ENCODE measurements at regions not wholly inside any gene's neighbourhood (a gene's known extent, or its start where the extent isn't known, plus 50 kb on each side); places are given as distances from the start of the nearest gene placed in this dataset.
A peak's percentile ranks its signal among the peaks of the same experiment; 100 is the strongest.

DNA sequence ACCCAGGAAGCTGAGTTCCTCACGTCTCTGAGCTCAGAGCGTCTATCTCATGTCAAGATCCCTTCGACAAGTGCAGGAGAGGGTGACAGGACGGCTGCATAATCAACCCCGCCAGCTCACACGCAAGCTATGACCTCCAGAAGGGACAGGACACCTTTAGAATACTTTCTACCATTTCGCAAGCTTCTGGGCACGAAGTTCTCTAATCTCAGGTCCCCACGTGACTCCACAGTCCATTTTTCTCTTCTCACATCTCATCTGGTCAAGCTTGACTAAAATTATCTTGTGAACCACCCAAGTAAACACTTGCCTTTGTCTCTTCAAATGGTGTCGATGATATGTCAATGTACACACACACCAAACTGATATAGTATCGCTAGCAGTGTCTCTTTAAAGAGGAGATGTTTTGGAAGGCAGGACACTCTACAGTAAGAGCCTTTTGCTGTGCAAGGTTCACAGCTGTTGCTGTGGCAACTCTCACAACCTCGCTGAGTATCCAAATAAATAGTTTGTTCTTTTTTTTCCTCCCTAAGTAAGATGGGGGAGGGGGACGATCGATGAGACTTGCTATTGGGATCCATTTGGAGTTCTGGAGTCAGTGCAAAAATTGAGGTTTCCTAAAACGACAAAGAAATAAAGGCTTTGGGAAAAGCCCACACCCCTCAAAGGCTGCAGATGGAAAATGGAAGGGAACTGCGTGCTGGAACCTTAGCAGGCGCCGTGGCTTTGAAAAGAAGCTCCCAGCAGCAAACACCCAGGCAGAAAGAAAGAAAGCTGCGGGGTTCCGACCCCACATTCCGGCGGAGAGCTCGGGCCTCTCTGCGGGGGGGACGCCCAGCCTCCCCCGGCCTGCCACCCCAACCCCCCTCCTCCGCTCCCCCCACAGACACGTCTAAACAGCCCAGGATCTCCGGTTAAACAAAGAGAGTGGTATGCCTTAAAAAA, 215.4 kb upstream of the UBASH3B start:
- no peak overlapping the region for H2BK5ac ChIP-seq (ENCODE audit: low read length)
- H3K36me3 ChIP-seq (ENCODE audit: control insufficient read depth, insufficient read depth, low read length), result no peaks in the 10 kb centered on the region
- no peaks in the 10 kb centered on the region for H3K79me2 ChIP-seq (ENCODE audit: control insufficient read depth, insufficient read depth, low read length)
- H3K27ac ChIP-seq (ENCODE audit: low read depth, low read length), result no peak overlapping the region
- no peak overlapping the region for H3K4me3 ChIP-seq (ENCODE audit: low read length)
- H2BK120ac ChIP-seq (ENCODE audit: low read depth, low read length), result peak overlapping the region; percentile 61
- H3K9ac ChIP-seq (ENCODE audit: low read length), result peak overlapping the region; percentile 7
- H3K56ac ChIP-seq (ENCODE audit: low read length), result peak overlapping the region; percentile 40
- no peak overlapping the region for H2AK5ac ChIP-seq (ENCODE audit: low read length)
- H3K27me3 ChIP-seq (ENCODE audit: insufficient read depth, low read length, poor library complexity), result no peaks in the 10 kb centered on the region
- H3K4me1 ChIP-seq (ENCODE audit: control insufficient read depth, low read depth, low read length), result peaks cover 5% of the 10 kb centered on the region
- H3K4me2 ChIP-seq (ENCODE audit: low read length), result peak overlapping the region; percentile 27
- no peak overlapping the region for H3K18ac ChIP-seq (ENCODE audit: low read length)
- WGBS (ENCODE audit: extremely low coverage, insufficient coverage, low lambda C conversion rate), result no CpG with 5 or more reads among the region's 29 CpGs
- no peak overlapping the region for H4K5ac ChIP-seq (ENCODE audit: low read length)
- H3K4ac ChIP-seq (ENCODE audit: low read depth, low read length), result peak overlapping the region; percentile 91
- peak; percentile 65 for DNase-seq
- peak overlapping the region; percentile 98 for H2BK15ac ChIP-seq (replicated peaks; ENCODE audit: low read depth)
- no peaks in the 10 kb centered on the region for H3K79me1 ChIP-seq (ENCODE audit: low read length)
- H4K8ac ChIP-seq (ENCODE audit: low read depth, low read length), result no peak overlapping the region
- H3K23ac ChIP-seq (ENCODE audit: low read length), result no peak overlapping the region

DNA sequence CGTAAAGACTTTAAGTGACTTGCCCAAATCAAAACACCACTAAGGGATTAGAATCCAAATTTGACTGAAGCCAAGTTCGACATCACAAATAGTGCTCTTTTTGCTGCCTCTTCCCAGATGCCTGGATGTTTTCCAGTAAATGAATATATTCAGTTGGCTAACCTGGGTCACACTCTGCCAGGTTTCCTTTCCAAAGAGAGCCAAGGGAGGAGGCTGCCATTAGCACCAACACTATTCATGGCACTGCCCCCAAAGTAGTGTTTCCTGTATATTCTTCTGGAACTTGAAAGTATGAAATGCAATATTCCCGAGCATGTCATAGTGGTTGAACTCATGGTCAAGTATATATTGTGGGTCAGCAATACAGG, 219.3 kb upstream of the UBASH3B start:
- Histone ChIP-seq H3K18ac (ENCODE audit: low read length) (no peak overlapping the region), H2BK5ac (ENCODE audit: low read length) (no peak overlapping the region), H4K8ac (ENCODE audit: low read depth, low read length) (no peak overlapping the region), H3K56ac (ENCODE audit: low read length) (no peak overlapping the region), H3K4me2 (ENCODE audit: low read length) (no peak overlapping the region), H3K23ac (ENCODE audit: low read length) (no peak overlapping the region), H3K27me3 (ENCODE audit: insufficient read depth, low read length, poor library complexity) (no peaks in the 10 kb centered on the region), H2BK120ac (ENCODE audit: low read depth, low read length) (no peak overlapping the region), H2AK5ac (ENCODE audit: low read length) (no peak overlapping the region), H3K4ac (ENCODE audit: low read depth, low read length) (no peak overlapping the region), H3K79me2 (ENCODE audit: control insufficient read depth, insufficient read depth, low read length) (no peaks in the 10 kb centered on the region), H3K79me1 (ENCODE audit: low read length) (no peaks in the 10 kb centered on the region), H3K4me1 (ENCODE audit: control insufficient read depth, low read depth, low read length) (peaks cover 5% of the 10 kb centered on the region), H3K36me3 (ENCODE audit: control insufficient read depth, insufficient read depth, low read length) (no peaks in the 10 kb centered on the region), H3K9ac (ENCODE audit: low read length) (no peak overlapping the region), H2BK15ac (replicated peaks; ENCODE audit: low read depth) (no peak overlapping the region), H3K27ac (ENCODE audit: low read depth, low read length) (no peak overlapping the region), H4K5ac (ENCODE audit: low read length) (no peak overlapping the region), H3K4me3 (ENCODE audit: low read length) (no peak overlapping the region)
- DNase-seq, result no peak
- no CpG with 5 or more reads among the region's 3 CpGs for WGBS (ENCODE audit: extremely low coverage, insufficient coverage, low lambda C conversion rate)

DNA sequence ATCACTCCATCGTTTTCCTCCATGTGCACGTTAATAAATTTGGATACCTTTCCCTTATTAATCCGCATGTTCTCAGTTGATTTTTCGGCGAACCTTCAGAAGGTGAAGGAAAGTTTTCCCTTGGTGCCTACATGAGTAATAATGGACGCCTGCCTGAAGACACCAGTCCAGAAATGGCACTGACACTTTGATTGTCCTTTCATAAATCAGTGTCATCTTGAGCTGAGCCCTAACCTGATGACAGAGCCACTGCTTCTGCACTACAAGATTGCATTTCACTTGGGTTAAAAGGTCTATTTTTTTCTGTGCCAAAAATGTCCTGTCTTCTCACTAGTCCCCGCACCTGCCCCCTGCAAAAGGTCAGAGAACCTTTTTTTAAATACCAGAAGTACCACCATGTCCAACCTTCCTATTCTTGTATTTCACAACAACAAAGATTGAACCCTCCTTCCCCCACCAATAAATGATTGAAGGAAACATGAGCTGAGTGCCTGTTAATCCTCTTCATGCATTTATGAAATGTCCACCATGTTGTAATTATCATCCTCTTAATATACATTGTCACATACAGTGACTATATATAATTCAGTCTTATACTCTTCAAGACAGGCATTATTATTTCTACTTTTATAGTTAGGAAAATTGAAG, 219.9 kb upstream of the UBASH3B start:
- Histone ChIP-seq H4K8ac (ENCODE audit: low read depth, low read length) (no peak overlapping the region), H3K79me2 (ENCODE audit: control insufficient read depth, insufficient read depth, low read length) (no peaks in the 10 kb centered on the region), H2BK5ac (ENCODE audit: low read length) (no peak overlapping the region), H3K4me2 (ENCODE audit: low read length) (no peak overlapping the region), H3K23ac (ENCODE audit: low read length) (no peak overlapping the region), H3K27ac (ENCODE audit: low read depth, low read length) (no peak overlapping the region), H2BK120ac (ENCODE audit: low read depth, low read length) (no peak overlapping the region), H3K18ac (ENCODE audit: low read length) (no peak overlapping the region), H3K9ac (ENCODE audit: low read length) (no peak overlapping the region), H3K27me3 (ENCODE audit: insufficient read depth, low read length, poor library complexity) (no peaks in the 10 kb centered on the region), H3K4me3 (ENCODE audit: low read length) (no peak overlapping the region), H3K36me3 (ENCODE audit: control insufficient read depth, insufficient read depth, low read length) (no peaks in the 10 kb centered on the region), H3K4ac (ENCODE audit: low read depth, low read length) (no peak overlapping the region), H3K4me1 (ENCODE audit: control insufficient read depth, low read depth, low read length) (peaks cover 5% of the 10 kb centered on the region), H3K79me1 (ENCODE audit: low read length) (no peaks in the 10 kb centered on the region), H2AK5ac (ENCODE audit: low read length) (no peak overlapping the region), H2BK15ac (replicated peaks; ENCODE audit: low read depth) (no peak overlapping the region), H3K56ac (ENCODE audit: low read length) (no peak overlapping the region), H4K5ac (ENCODE audit: low read length) (no peak overlapping the region)
- no CpG with 5 or more reads among the region's 7 CpGs for WGBS (ENCODE audit: extremely low coverage, insufficient coverage, low lambda C conversion rate)
- DNase-seq, result no peak

DNA sequence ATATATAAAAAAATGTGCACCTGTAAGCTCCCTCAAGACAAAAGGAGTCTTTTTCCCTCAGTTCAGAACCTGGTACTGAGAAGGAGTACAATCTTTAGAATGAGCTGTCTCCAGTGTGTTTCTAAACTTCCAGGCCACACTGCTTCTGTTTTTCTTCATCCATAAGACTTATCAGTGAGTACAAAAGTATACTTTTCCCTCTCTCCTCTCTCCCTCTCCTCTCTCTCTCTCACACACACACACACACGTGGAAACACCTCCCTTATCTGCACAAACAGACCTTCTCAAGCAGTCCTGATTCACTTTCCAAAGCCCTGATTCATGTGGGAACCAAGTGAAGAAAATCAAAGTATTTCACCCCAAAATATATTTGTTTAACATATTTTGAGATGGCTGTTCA, 220.7 kb upstream of the UBASH3B start:
- Histone ChIP-seq H2BK120ac (ENCODE audit: low read depth, low read length) (no peak overlapping the region), H3K79me2 (ENCODE audit: control insufficient read depth, insufficient read depth, low read length) (no peaks in the 10 kb centered on the region), H3K4me2 (ENCODE audit: low read length) (no peak overlapping the region), H3K27me3 (ENCODE audit: insufficient read depth, low read length, poor library complexity) (no peaks in the 10 kb centered on the region), H3K4me3 (ENCODE audit: low read length) (no peak overlapping the region), H4K8ac (ENCODE audit: low read depth, low read length) (no peak overlapping the region), H3K36me3 (ENCODE audit: control insufficient read depth, insufficient read depth, low read length) (no peaks in the 10 kb centered on the region), H3K18ac (ENCODE audit: low read length) (no peak overlapping the region), H3K56ac (ENCODE audit: low read length) (no peak overlapping the region), H2BK15ac (replicated peaks; ENCODE audit: low read depth) (no peak overlapping the region), H2AK5ac (ENCODE audit: low read length) (no peak overlapping the region), H3K27ac (ENCODE audit: low read depth, low read length) (no peak overlapping the region), H3K9ac (ENCODE audit: low read length) (no peak overlapping the region), H3K4ac (ENCODE audit: low read depth, low read length) (no peak overlapping the region), H3K4me1 (ENCODE audit: control insufficient read depth, low read depth, low read length) (peaks cover 4% of the 10 kb centered on the region), H3K79me1 (ENCODE audit: low read length) (no peaks in the 10 kb centered on the region), H4K5ac (ENCODE audit: low read length) (no peak overlapping the region), H3K23ac (ENCODE audit: low read length) (no peak overlapping the region), H2BK5ac (ENCODE audit: low read length) (no peak overlapping the region)
- DNase-seq, result no peak
- no CpG with 5 or more reads among the region's 1 CpG for WGBS (ENCODE audit: extremely low coverage, insufficient coverage, low lambda C conversion rate)

DNA sequence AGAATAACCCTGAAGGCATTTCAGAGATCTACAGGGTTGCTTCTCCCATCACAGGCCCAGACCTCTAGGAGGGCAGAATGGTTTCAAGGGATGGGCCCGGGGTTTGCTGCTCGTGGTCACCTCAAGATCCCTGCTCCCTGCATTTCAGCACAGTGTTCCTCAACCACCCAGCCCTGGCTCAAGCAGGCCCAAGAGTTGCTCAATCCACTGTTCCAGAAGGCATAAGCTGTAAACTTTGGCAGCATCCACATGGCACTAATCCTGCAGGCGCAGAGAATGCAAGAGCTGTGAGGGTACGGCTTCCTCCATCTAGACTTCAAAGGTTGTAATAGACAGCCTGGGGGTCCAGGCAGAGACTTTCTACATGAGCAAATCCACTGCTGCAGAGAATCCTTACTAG, 225.0 kb upstream of the UBASH3B start:
- H2AK5ac ChIP-seq (ENCODE audit: low read length), result no peak overlapping the region
- H3K79me2 ChIP-seq (ENCODE audit: control insufficient read depth, insufficient read depth, low read length), result no peaks in the 10 kb centered on the region
- no peak overlapping the region for H3K4me3 ChIP-seq (ENCODE audit: low read length)
- no peak overlapping the region for H3K18ac ChIP-seq (ENCODE audit: low read length)
- H2BK15ac ChIP-seq (replicated peaks; ENCODE audit: low read depth), result no peak overlapping the region
- H3K4ac ChIP-seq (ENCODE audit: low read depth, low read length), result no peak overlapping the region
- H3K79me1 ChIP-seq (ENCODE audit: low read length), result no peaks in the 10 kb centered on the region
- H3K27ac ChIP-seq (ENCODE audit: low read depth, low read length), result no peak overlapping the region
- H4K8ac ChIP-seq (ENCODE audit: low read depth, low read length), result no peak overlapping the region
- no peak overlapping the region for H3K23ac ChIP-seq (ENCODE audit: low read length)
- no peak for DNase-seq
- no peak overlapping the region for H3K9ac ChIP-seq (ENCODE audit: low read length)
- WGBS (ENCODE audit: extremely low coverage, insufficient coverage, low lambda C conversion rate), result no CpG with 5 or more reads among the region's 4 CpGs
- no peak overlapping the region for H3K4me2 ChIP-seq (ENCODE audit: low read length)
- H3K27me3 ChIP-seq (ENCODE audit: insufficient read depth, low read length, poor library complexity), result no peaks in the 10 kb centered on the region
- no peaks in the 10 kb centered on the region for H3K4me1 ChIP-seq (ENCODE audit: control insufficient read depth, low read depth, low read length)
- H3K36me3 ChIP-seq (ENCODE audit: control insufficient read depth, insufficient read depth, low read length), result no peaks in the 10 kb centered on the region
- H2BK5ac ChIP-seq (ENCODE audit: low read length), result no peak overlapping the region
- no peak overlapping the region for H2BK120ac ChIP-seq (ENCODE audit: low read depth, low read length)
- H4K5ac ChIP-seq (ENCODE audit: low read length), result no peak overlapping the region
- no peak overlapping the region for H3K56ac ChIP-seq (ENCODE audit: low read length)

All from mesendoderm (in vitro differentiated cells).